ENCODE measurements at regions not wholly inside any gene's neighbourhood (a gene's known extent, or its start where the extent isn't known, plus 50 kb on each side); places are given as distances from the start of the nearest gene placed in this dataset.

GRCh38 chr18:8893221-8893620 is 187.9 kb downstream of the MTCL1 start:
- H3K4me1 Mint-ChIP-seq (ENCODE audit: low read depth): peaks cover 22% of the 10 kb centered on the region
- no peak overlapping the region for H3K4me3 Mint-ChIP-seq (ENCODE audit: unreplicated experiment)
- TF ChIP-seq CTCF (IDR thresholded peaks at IDR 0.05): no peak
- H3K9me3 Mint-ChIP-seq (ENCODE audit: low read depth): peaks cover 11% of the 10 kb centered on the region
- H3K27ac Mint-ChIP-seq (ENCODE audit: unreplicated experiment): no peak overlapping the region
- H3K36me3 Mint-ChIP-seq (ENCODE audit: low read depth): peaks cover 5% of the 10 kb centered on the region
- DNase-seq (ENCODE audit: low spot score): no peak
- H3K27me3 Mint-ChIP-seq (ENCODE audit: low read depth): no peaks in the 10 kb centered on the region

DNA sequence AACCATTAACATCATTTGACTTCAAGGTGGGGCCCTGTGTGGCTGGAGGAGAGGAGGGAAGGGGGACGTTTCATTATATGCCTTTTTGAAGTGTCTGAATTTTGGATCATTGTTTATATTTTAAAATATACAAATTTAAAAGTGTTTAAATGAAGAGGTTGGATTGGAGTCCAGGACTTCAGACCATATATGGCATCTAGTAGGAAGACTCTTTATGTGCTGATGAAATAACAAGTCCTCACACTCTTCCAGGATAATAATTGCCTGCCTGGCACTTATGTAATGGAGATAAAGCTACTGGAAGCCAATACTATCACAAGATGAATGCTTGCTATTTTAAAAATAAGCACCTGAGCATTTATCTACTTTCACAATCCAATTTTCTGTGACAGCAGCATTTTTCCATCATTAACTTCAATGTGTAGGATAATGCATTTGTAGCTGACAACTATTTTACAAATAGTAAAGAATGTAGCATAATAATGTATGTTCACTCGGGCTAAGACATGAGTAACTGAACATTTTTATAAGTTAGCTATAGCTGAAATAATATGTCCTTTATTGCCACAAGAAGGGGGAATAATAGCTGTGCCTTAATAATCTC is 188.4 kb downstream of the MTCL1 start:
- H3K9me3 Mint-ChIP-seq (ENCODE audit: low read depth): peaks cover 6% of the 10 kb centered on the region
- H3K36me3 Mint-ChIP-seq (ENCODE audit: low read depth): peaks cover 3% of the 10 kb centered on the region
- no peak for DNase-seq (ENCODE audit: low spot score)
- H3K4me3 Mint-ChIP-seq (ENCODE audit: unreplicated experiment): no peak overlapping the region
- no peak for TF ChIP-seq CTCF (IDR thresholded peaks at IDR 0.05)
- H3K4me1 Mint-ChIP-seq (ENCODE audit: low read depth): peaks cover 22% of the 10 kb centered on the region
- H3K27me3 Mint-ChIP-seq (ENCODE audit: low read depth): no peaks in the 10 kb centered on the region
- no peak overlapping the region for H3K27ac Mint-ChIP-seq (ENCODE audit: unreplicated experiment)

GRCh38 chr18:8894823-8895222 is 189.5 kb downstream of the MTCL1 start:
- H3K36me3 Mint-ChIP-seq (ENCODE audit: low read depth): peaks cover 3% of the 10 kb centered on the region
- no peak overlapping the region for H3K4me3 Mint-ChIP-seq (ENCODE audit: unreplicated experiment)
- TF ChIP-seq CTCF (IDR thresholded peaks at IDR 0.05): no peak
- no peak overlapping the region for H3K27ac Mint-ChIP-seq (ENCODE audit: unreplicated experiment)
- H3K27me3 Mint-ChIP-seq (ENCODE audit: low read depth): no peaks in the 10 kb centered on the region
- H3K9me3 Mint-ChIP-seq (ENCODE audit: low read depth): peaks cover 4% of the 10 kb centered on the region
- DNase-seq (ENCODE audit: low spot score): no peak
- H3K4me1 Mint-ChIP-seq (ENCODE audit: low read depth): peaks cover 17% of the 10 kb centered on the region

- Mint-ChIP-seq H3K27me3 (ENCODE audit: low read depth) (no peaks in the 10 kb centered on the region), H3K36me3 (ENCODE audit: low read depth) (peaks cover 3% of the 10 kb centered on the region), H3K9me3 (ENCODE audit: low read depth) (peaks cover 4% of the 10 kb centered on the region), H3K4me3 (ENCODE audit: unreplicated experiment) (no peak overlapping the region), H3K27ac (ENCODE audit: unreplicated experiment) (no peak overlapping the region), H3K4me1 (ENCODE audit: low read depth) (peaks cover 20% of the 10 kb centered on the region)
- TF ChIP-seq CTCF (IDR thresholded peaks at IDR 0.05): no peak
- no peak for DNase-seq (ENCODE audit: low spot score)
Measured at GRCh38 chr18:8895341-8895740, 190.0 kb downstream of the MTCL1 start.

DNA sequence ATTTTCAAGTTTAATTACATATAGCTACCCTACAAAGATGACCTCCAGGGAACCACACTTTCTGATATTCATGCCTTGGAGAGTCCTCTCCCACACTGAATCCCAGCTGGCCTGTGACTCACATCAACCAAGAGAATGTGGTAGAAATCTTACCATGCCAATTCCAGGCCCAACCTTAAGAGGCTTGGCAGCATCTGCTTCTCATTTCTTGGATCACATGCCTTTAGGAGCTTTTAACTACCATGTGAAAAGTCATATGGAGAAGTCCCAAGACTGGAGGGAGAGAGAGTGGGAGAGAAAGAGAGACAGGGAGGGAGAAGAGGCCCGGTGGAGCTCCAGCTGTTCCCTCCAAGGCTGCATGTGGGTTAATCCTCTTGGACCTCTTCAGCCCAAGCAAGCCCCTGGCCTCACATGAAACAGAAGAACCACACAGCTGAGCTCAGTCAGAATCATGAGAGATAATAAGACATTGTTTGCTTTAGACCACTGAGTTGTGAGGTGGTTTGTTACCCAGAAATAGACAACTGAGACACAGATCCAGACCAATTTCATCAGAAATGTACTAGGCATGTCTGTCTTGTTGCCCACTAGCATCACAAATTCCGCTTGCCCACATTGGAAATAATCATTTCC is 190.7 kb downstream of the MTCL1 start:
- no peak for DNase-seq (ENCODE audit: low spot score)
- H3K27ac Mint-ChIP-seq (ENCODE audit: unreplicated experiment): no peak overlapping the region
- peaks cover 4% of the 10 kb centered on the region for H3K9me3 Mint-ChIP-seq (ENCODE audit: low read depth)
- TF ChIP-seq CTCF (IDR thresholded peaks at IDR 0.05): no peak
- no peak overlapping the region for H3K4me3 Mint-ChIP-seq (ENCODE audit: unreplicated experiment)
- peaks cover 3% of the 10 kb centered on the region for H3K36me3 Mint-ChIP-seq (ENCODE audit: low read depth)
- no peaks in the 10 kb centered on the region for H3K27me3 Mint-ChIP-seq (ENCODE audit: low read depth)
- peaks cover 23% of the 10 kb centered on the region for H3K4me1 Mint-ChIP-seq (ENCODE audit: low read depth)
